AG08396 (cell line): ENCODE measurements at regions not wholly inside any gene's neighbourhood (a gene's known extent, or its start where the extent isn't known, plus 50 kb on each side); places are given as distances from the start of the nearest gene placed in this dataset.

Source experiments
- DNase-seq: peaks from one replicate; pipeline ENCODE4 v3.0.0; 2012; ENCODE audit warnings: low spot score, mixed read lengths

- no peak for DNase-seq
Measured at GRCh38 chr10:47143473-47143872, 156.5 kb upstream of the GDF10 start.

- DNase-seq: no peak
Measured at GRCh38 chr10:47144525-47144924, 155.5 kb upstream of the GDF10 start.

GRCh38 chr10:47145290-47145934 is 154.6 kb upstream of the GDF10 start:
- DNase-seq: no peak

GRCh38 chr10:47146572-47146971 is 153.4 kb upstream of the GDF10 start:
- no peak for DNase-seq

GRCh38 chr10:47147186-47147585 is 152.8 kb upstream of the GDF10 start:
- DNase-seq: no peak

GRCh38 chr10:47150581-47150980 is 149.4 kb upstream of the GDF10 start:
- no peak for DNase-seq

GRCh38 chr10:47151920-47152319 is 148.1 kb upstream of the GDF10 start:
- DNase-seq: no peak

GRCh38 chr10:47152861-47153349 is 147.1 kb upstream of the GDF10 start:
- DNase-seq: no peak

GRCh38 chr10:47154762-47155161 is 145.2 kb upstream of the GDF10 start:
- no peak for DNase-seq

GRCh38 chr10:47156873-47157272 is 143.1 kb upstream of the GDF10 start:
- DNase-seq: no peak

GRCh38 chr10:47158116-47159071 is 141.6 kb upstream of the GDF10 start:
- DNase-seq: no peak

- no peak for DNase-seq
Measured at GRCh38 chr10:47159361-47160260, 140.4 kb upstream of the GDF10 start.

GRCh38 chr10:47160261-47160908 is 139.6 kb upstream of the GDF10 start:
- DNase-seq: no peak

- DNase-seq: no peak
Measured at GRCh38 chr10:47160967-47161366, 139.0 kb upstream of the GDF10 start.

GRCh38 chr10:47161465-47161864 is 138.5 kb upstream of the GDF10 start:
- no peak for DNase-seq

GRCh38 chr10:47164126-47164799 is 135.7 kb upstream of the GDF10 start:
- no peak for DNase-seq

- DNase-seq: no peak
Measured at GRCh38 chr10:47164800-47165128, 135.2 kb upstream of the GDF10 start.

- DNase-seq: no peak
Measured at GRCh38 chr10:47165168-47165710, 134.8 kb upstream of the GDF10 start.

- DNase-seq: peak; percentile 21
Measured at GRCh38 chr10:47165711-47166404, 134.1 kb upstream of the GDF10 start.

GRCh38 chr10:47166405-47166777 is 133.6 kb upstream of the GDF10 start:
- DNase-seq: no peak
